HG02852 (cell line): ENCODE measurements at regions not wholly inside any gene's neighbourhood (a gene's known extent, or its start where the extent isn't known, plus 50 kb on each side); places are given as distances from the start of the nearest gene placed in this dataset.
"Not testable (repeated sequence)": the region's sequence is repeated elsewhere in the genome, so short reads cannot be mapped to it uniquely, and the experiment has no call there.

Experiments used
- ATAC-seq: cut with Tn5 transposase; IDR thresholded peaks from one replicate; pipeline ENCODE4 v1.9.1; 2021; ENCODE audit warnings: mild to moderate bottlenecking, moderate library complexity; ENCODE audit not compliant: unreplicated experiment

- ATAC-seq, result no peak
These were observed 128.5 kb upstream of the LRIG1 start for GRCh38 chr3:66629150-66629981.

- no peak for ATAC-seq
These were observed 129.2 kb upstream of the LRIG1 start for GRCh38 chr3:66629982-66630368.

- ATAC-seq, result no peak
These were observed 132.9 kb upstream of the LRIG1 start for GRCh38 chr3:66633402-66634381.

- ATAC-seq, result no peak
These were observed 137.9 kb upstream of the LRIG1 start for GRCh38 chr3:66638717-66639116.

DNA sequence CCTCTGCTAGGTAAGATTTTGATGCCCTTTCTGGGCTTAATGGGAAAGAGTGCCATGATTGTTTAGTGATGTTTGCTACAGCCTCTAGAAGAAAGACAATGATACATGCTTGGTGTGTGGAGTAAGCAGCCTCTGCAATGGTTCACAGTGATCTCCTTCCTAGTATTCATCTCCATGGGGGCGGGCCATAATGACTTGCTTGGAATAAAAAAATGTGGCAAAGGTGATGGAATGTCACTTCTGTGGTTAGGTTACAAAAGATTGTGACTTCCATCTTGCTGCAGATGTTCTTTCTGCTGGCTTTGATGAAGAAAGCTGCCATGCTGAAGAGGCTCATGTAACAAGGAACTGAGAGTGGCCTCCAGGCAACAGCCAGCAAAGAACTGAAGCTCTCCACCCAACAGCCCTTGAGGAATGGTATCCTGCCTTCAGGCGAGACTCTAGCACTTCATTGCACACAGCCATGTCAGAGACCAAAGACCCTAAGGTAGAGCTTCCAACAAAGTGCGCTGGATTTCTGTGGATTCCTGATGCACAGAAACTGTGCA is 139.1 kb upstream of the LRIG1 start:
- ATAC-seq, result no peak

DNA sequence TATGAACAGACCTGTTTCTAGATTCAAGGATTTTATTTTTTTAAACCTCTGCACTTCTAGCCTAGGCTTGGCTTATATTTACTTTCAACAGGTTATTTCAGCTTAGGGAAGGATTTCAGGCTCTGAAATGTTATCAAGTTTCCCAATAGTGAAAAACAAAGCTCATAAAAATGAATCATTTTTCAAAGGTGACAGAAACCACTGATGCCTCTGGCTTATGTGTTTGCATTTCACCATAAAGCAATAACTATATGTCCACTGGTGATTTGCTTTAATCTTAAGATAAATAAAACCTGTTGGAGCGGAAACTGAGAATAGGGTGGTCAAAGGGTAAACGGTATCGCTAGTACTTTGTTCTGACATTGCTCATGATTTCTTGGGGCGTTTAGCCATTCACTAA is 141.2 kb upstream of the LRIG1 start:
- no peak for ATAC-seq

GRCh38 chr3:66642484-66642883 is 141.7 kb upstream of the LRIG1 start:
- no peak for ATAC-seq

DNA sequence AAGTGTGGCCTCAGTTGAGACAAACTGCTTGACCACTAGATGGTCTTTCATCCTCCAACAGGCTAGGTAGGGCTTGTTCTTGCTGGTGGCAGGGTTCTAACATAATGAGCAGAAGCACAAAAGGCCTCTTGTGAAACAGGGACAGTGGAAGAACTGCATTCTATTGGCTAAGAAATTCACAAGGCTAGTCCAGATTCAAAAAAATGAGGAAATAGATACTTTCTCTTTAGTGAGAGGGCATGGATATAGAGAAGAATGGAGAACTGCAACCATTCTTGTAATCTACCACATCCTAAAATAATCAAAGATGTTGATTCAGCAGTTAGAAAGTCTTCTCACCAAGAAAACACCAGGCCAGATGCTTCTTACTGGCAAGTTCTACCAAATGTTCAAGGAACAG is 143.7 kb upstream of the LRIG1 start:
- no peak for ATAC-seq

DNA sequence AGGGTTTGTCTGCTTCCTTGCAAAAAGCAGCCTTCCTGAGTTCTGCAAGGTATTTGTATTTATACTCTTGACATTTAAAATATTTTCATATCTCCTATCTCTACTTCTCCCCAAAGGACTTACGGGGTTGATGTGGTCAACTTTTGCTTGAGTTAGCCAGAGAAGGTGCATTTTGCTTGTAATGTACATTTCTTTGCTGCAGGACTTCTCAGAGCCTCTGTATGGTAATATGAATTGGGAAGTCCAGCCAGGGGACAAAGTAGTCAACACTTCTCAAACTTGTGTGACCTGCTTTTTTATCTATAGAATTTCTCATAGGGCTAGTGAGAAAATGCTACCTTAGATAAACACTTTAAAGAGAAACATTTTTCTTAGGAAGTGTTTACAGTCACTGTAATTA is 148.2 kb upstream of the LRIG1 start:
- ATAC-seq, result no peak

DNA sequence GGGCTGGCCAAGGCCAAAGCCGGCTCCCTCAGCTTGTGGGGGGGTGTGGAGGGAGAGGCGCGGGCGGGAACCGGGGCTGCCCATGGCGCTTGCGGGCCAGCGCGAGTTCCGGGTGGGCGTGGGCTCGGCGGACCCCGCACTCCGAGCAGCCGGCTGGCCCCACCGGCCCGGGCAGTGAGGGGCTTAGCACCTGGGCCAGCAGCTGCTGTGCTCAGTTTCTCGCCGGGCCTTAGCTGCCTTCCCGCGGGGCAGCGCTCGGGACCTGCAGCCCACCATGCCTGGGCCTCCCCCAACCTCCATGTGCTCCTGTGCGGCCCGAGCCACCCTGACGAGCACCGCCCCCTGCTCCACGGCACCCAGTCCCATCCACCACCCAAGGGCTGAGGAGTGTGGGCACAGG is 150.7 kb upstream of the LRIG1 start:
- not testable (repeated sequence) for ATAC-seq

DNA sequence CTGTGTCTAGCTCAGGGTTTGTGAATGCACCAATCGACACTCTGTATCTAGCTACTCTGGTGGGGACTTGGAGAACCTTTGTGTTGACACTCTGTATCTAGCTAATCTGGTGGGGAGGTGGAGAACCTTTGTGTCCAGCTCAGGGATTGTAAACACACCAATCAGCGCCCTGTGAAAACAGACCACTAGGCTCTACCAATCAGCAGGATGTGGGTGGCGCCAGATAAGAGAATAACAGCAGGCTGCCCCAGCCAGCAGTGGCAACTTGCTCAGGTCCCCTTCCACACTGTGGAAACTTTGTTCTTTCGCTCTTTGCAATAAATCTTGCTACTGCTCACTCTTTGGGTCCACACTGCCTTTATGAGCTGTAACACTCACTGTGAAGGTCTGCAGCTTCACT is 151.3 kb upstream of the LRIG1 start:
- ATAC-seq, result not testable (repeated sequence)

DNA sequence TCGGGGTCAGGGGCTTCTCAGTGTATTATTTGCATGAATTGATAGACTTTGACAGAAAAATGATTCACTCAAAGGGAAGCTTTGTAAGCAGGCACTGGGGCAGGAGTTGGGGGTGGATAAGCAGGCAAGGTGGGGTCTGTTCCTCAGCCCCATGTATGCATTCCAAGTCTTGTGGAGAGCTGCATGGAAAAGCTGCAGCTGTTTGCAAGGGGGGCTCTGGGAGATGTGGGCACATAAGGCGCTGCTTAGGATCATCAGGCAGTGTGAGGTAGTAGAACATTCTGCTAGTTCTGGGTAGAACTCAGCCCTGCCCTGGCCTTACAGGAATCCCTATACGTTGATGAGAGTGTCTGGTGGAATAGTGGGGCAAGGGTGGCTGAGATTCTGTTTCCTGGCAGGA is 154.2 kb upstream of the LRIG1 start:
- no peak for ATAC-seq

- no peak for ATAC-seq
These were observed 154.8 kb upstream of the LRIG1 start for GRCh38 chr3:66655671-66656070.

DNA sequence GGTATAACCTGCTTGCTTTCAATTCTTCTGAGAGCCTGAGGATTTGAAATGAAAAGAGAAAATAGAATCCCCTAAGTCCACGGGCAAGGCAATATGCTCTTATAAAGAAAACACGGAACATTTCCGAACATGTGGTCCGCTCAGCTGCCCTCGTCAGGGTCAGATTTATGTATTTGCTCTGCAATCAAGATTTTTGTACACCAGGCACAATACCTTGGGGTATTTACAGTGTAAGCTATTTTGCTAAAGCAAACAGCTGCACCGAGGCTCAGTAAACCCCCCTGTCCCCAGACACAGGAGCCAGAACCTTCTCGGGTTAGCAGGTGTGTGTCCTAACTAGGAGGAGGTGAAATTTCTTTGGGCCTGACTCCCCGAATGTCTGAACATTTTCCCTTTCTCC is 155.8 kb upstream of the LRIG1 start:
- ATAC-seq, result no peak

- ATAC-seq, result no peak
These were observed 158.2 kb upstream of the LRIG1 start for GRCh38 chr3:66659056-66659455.

DNA sequence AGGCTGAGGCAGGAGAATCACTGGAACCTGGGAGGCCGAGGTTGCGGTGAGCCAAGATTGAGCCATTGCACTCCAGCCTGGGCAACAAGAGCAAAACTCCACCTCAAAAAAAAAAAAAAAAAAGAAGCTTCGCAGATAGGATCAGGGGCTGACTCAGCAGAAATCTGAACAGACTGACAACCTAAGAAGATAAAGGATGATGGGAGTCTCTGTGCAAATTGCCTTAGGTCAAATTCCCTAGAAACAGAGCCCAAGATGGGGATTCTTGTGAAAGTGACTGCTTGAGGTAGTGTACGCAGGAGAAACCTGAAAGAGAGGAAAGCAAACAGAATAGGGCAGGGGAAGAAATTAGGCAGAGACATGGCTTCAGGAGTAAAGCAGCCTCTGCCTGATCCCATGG is 160.8 kb upstream of the LRIG1 start:
- no peak for ATAC-seq

DNA sequence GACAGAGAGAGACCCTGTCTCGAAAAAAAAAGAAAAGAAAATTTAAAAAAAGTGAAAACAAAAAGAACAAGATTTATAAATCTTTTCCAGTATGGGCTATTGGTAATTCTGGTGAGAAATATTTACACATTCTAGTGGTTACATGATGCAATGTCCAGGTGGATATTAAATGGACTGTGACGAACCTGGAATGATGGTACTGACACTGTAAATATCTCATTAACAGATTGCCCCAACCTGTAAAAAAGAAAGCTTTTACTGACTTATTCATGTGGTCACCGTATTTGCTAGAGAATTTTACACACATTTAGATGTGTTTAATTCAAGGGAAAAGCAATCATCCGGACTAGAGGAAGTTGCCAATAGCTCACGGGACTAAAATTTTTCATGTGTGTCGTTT is 162.1 kb upstream of the LRIG1 start:
- ATAC-seq, result no peak

GRCh38 chr3:66665021-66665695 is 164.3 kb upstream of the LRIG1 start:
- no peak for ATAC-seq

DNA sequence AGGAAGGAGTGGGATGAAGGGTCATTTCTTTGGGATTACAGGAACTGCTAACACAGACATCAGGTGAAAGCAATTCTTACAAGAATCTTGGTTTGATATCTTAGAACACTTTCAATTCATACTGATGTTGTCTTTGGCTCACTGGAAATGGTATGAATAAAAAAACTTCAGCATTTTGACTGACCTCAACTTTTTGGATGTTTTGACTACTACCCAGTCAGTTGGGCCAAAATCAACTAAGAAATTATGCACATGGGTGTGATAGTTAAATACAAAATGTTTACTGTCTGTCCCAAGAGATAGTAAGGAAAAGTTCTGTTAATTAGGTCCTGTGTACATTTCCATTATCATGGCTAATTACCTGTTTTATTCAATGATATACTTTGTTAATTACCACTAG is 165.5 kb upstream of the LRIG1 start:
- ATAC-seq, result no peak

- no peak for ATAC-seq
These were observed 166.4 kb upstream of the LRIG1 start for GRCh38 chr3:66667263-66667662.

DNA sequence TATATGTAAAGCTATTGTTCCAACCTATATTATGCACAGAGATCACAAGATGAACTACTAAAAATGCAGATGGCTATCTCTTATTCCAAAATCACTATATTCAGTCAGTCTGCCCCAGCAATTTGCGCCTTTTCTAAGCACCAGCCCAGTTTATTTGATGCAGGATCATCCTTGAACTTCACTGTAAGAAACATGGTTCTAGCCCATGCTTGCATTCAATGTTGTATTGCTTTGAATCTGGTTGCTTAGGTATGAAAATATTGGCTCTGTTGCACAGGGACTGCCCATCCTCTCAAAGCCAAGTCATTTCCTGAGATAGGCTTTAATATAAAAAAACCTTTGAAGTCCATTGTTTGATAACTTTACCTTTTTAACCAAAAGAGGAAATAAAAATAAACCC is 170.5 kb upstream of the LRIG1 start:
- no peak for ATAC-seq
